Ishikawa (cell line): ENCODE measurements at regions not wholly inside any gene's neighbourhood (a gene's known extent, or its start where the extent isn't known, plus 50 kb on each side); places are given as distances from the start of the nearest gene placed in this dataset.

Source experiments
- CEBPB ChIP-seq: IDR thresholded peaks from 2 replicates; pipeline ENCODE4 v1.6.1; 2012
- CREB1 ChIP-seq: IDR thresholded peaks from 2 replicates; pipeline ENCODE4 v1.6.1; 2012; ENCODE audit warnings: low read depth
- EGR1 ChIP-seq: IDR thresholded peaks from 2 replicates; pipeline ENCODE4 v1.6.1; 2012
- EP300 ChIP-seq: IDR thresholded peaks from 2 replicates; pipeline ENCODE4 v1.6.1; 2012; ENCODE audit warnings: borderline replicate concordance
- FOXM1 ChIP-seq: IDR thresholded peaks from 2 replicates; pipeline ENCODE4 v1.6.1; 2012; ENCODE audit warnings: low read depth, borderline replicate concordance
- MAX ChIP-seq: IDR thresholded peaks from 2 replicates; pipeline ENCODE4 v1.6.1; 2012
- NFIC ChIP-seq: IDR thresholded peaks from 2 replicates; pipeline ENCODE4 v1.6.1; 2012
- RAD21 ChIP-seq: IDR thresholded peaks from 2 replicates; pipeline ENCODE4 v1.6.1; 2012; ENCODE audit warnings: low read depth
- REST ChIP-seq: IDR thresholded peaks from 2 replicates; pipeline ENCODE4 v1.6.1; 2012; ENCODE audit warnings: low read depth, mild to moderate bottlenecking
- TAF1 ChIP-seq: IDR thresholded peaks from 2 replicates; pipeline ENCODE4 v1.6.1; 2012; ENCODE audit warnings: low read depth, mild to moderate bottlenecking
- TCF12 ChIP-seq: IDR thresholded peaks from 2 replicates; pipeline ENCODE4 v1.6.1; 2012; ENCODE audit warnings: low read depth
- TEAD4 ChIP-seq: IDR thresholded peaks from 2 replicates; pipeline ENCODE4 v1.6.1; 2012
- USF1 ChIP-seq: IDR thresholded peaks from 2 replicates; pipeline ENCODE4 v1.6.1; 2012
- YY1 ChIP-seq: IDR thresholded peaks from 2 replicates; pipeline ENCODE4 v1.6.1; 2012; ENCODE audit warnings: low read depth
- ZBTB7A ChIP-seq: IDR thresholded peaks from 2 replicates; pipeline ENCODE4 v1.6.1; 2012; ENCODE audit warnings: low read depth

- TF ChIP-seq REST, result no peak
- no peak for TF ChIP-seq EGR1
- no peak for TF ChIP-seq EP300
- TF ChIP-seq CREB1, result no peak
- TF ChIP-seq TCF12, result no peak
- no peak for TF ChIP-seq ZBTB7A
- TF ChIP-seq FOXM1, result no peak
- no peak for TF ChIP-seq USF1
- TF ChIP-seq MAX, result no peak
- no peak for TF ChIP-seq TAF1
- TF ChIP-seq NFIC, result no peak
- TF ChIP-seq CEBPB, result no peak
- no peak for TF ChIP-seq RAD21
- TF ChIP-seq YY1, result no peak
- no peak for TF ChIP-seq TEAD4
Observed at GRCh38 chr21:40997831-40998230, 150.9 kb upstream of the DSCAM start.

- TF ChIP-seq MAX, result no peak
- TF ChIP-seq TAF1, result no peak
- TF ChIP-seq CEBPB, result no peak
- no peak for TF ChIP-seq TEAD4
- TF ChIP-seq CREB1, result no peak
- TF ChIP-seq NFIC, result no peak
- TF ChIP-seq FOXM1, result no peak
- no peak for TF ChIP-seq ZBTB7A
Observed at GRCh38 chr21:41000838-41001237, 153.9 kb upstream of the DSCAM start.

GRCh38 chr21:41006636-41007035 is 159.7 kb upstream of the DSCAM start:
- no peak for TF ChIP-seq TCF12
- no peak for TF ChIP-seq EP300
- TF ChIP-seq ZBTB7A, result no peak
- TF ChIP-seq REST, result no peak
- TF ChIP-seq RAD21, result no peak
- no peak for TF ChIP-seq CEBPB

- TF ChIP-seq REST, result no peak
- TF ChIP-seq EP300, result no peak
- no peak for TF ChIP-seq YY1
- TF ChIP-seq MAX, result no peak
- TF ChIP-seq RAD21, result no peak
- TF ChIP-seq NFIC, result no peak
- TF ChIP-seq TEAD4, result no peak
- no peak for TF ChIP-seq EGR1
- no peak for TF ChIP-seq TCF12
- TF ChIP-seq FOXM1, result no peak
- no peak for TF ChIP-seq ZBTB7A
- no peak for TF ChIP-seq USF1
- no peak for TF ChIP-seq CEBPB
- no peak for TF ChIP-seq CREB1
- TF ChIP-seq TAF1, result no peak
Observed at GRCh38 chr21:41008351-41008750, 159.6 kb upstream of the BACE2 start.

- no peak for TF ChIP-seq YY1
- TF ChIP-seq USF1, result no peak
- no peak for TF ChIP-seq EGR1
- no peak for TF ChIP-seq MAX
- TF ChIP-seq TCF12, result no peak
- no peak for TF ChIP-seq ZBTB7A
- no peak for TF ChIP-seq RAD21
- TF ChIP-seq NFIC, result no peak
- no peak for TF ChIP-seq CEBPB
- no peak for TF ChIP-seq FOXM1
- TF ChIP-seq TAF1, result no peak
- TF ChIP-seq EP300, result no peak
- TF ChIP-seq TEAD4, result no peak
- TF ChIP-seq REST, result no peak
- TF ChIP-seq CREB1, result no peak
Observed at GRCh38 chr21:41008974-41009373, 159.0 kb upstream of the BACE2 start.
